T47D (cell line): ENCODE measurements at regions not wholly inside any gene's neighbourhood (a gene's known extent, or its start where the extent isn't known, plus 50 kb on each side); places are given as distances from the start of the nearest gene placed in this dataset.
"Not testable (repeated sequence)": the region's sequence is repeated elsewhere in the genome, so short reads cannot be mapped to it uniquely, and the experiment has no call there.

Source experiments
- DNase-seq, 2 experiments: peaks; one replicate each; pipeline versions ENCODE4 v3.0.0 to v3.0.0-alpha.2; 2011 to 2012; ENCODE audit warnings: low read depth in 1 of 2, low spot score in 1 of 2
- JUND ChIP-seq: IDR thresholded peaks from 2 replicates; pipeline ENCODE4 v1.6.1; 2012; ENCODE audit warnings: low read depth
- in situ Hi-C: cut with HindIII; loops from 2 replicates; pipeline ENCODE4 v1.10.0; 2016; ENCODE audit warnings: low sequenced_read_pairs, low pct_unique_long_range_greater_than_20kb

DNA sequence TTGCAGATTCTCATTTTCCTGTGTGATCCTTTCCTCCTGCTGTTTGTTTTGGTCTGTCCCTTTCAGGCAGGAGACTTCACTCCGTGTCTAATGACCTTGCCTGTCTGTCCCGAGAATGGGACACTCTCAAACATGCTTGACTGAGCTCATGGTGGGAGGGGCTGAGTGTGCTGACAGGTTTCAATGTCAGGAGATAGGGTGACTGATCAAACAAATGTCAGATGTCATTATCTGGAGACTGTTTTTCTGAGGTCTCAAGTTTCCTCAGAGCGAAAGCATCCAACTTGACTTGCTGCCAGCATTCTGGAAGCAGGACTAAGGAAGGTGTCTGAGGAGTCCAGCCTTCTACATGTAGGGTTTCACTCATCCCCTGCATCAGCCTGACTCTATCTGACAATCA is 228.8 kb upstream of the KIAA1217 start:
- in situ Hi-C loops: no loop called here
- no peak for DNase-seq
- no peak for TF ChIP-seq JUND

DNA sequence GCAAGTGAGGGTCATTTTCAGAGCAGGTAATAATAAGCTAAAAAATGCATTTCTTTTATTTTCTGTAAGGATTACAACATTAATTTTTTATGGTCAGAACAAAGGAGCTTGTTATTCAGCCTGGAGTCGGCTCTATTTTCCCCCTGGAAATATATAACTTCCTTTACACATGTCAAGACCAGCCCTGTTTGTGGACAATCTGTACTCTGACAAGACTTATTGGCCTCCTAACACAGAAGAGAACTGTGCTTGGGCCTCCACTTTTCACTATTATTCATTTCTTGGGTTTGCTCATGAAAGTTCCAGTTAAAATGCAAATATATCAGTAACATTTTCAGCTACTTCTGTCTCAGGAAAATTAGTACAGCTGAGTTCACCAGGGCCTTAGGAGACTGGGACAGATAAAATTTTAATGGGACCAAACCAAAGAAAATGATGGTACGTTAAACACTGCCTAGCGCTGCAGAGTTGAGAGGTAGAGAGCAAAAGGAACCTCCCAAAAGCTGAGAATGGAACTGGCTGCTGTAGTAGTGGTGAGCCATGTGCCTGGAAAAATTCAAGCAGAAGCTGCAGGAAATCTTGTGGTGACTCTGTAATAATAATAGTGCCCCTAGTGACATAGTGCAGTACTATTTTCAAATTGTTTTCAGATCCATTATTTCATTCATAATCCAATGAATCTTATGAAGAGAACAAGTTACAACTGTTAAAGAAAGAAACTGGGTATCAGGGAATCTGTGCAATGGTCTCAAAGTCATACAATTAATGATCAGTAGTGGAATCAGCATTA is 227.2 kb upstream of the KIAA1217 start:
- no peak for DNase-seq
- in situ Hi-C loops: no loop called here
- TF ChIP-seq JUND: no peak

DNA sequence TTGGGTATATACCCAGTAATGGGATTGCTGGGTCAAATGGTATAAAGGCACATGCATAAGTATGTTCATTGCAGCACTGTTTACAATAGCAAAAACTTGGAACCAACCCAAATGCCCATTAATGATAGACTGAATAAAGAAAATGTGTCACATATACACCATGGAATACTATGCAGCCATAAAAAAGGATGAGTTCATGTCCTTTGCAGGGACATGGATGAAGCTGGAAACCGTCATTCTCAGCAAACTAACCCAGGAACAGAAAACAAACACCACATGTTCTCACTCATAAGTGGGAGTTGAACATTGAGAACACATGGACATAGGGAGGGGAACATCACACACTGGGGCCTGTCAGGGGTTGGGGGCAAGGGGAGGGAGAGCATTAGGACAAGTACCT is 224.5 kb upstream of the KIAA1217 start:
- in situ Hi-C loops: not testable (repeated sequence)

GRCh38 chr10:23988006-23988405 is 220.9 kb upstream of the KIAA1217 start:
- DNase-seq: no peak
- TF ChIP-seq JUND: no peak
- in situ Hi-C loops: no loop called here

More for the DNA sequence above, 224.5 kb upstream of the KIAA1217 start:
- not testable (repeated sequence) for DNase-seq

DNA sequence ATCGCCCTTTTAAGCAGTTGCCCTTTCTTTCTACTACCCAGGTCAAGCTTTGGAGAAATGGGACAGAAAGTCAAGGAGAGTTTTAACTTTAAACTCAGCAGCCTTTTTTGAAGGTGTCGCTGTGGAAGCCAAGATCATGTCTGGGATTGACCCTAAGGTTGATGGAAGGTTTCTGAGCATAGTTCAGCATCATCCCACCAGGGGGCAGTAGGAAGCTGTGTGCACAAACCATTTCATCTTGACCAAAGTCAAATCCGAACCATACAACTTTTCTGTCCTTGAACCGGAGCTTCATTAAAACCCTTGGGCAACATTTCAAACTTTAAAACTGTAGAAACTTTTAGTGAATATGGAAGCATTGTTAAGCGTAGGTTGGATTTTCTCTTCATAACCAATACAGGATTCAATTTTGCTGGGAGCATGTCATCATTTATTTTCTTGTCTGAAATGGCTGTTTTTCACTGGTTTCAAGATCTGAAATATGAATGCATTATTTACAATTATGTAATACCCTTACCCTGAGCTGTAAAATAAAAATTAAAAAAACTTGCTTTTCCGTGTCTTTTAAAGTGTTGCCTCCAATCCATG is 214.4 kb upstream of the KIAA1217 start:
- in situ Hi-C loops: no loop called here
- DNase-seq: peak; percentile 32 to 72
- no peak for TF ChIP-seq JUND

DNA sequence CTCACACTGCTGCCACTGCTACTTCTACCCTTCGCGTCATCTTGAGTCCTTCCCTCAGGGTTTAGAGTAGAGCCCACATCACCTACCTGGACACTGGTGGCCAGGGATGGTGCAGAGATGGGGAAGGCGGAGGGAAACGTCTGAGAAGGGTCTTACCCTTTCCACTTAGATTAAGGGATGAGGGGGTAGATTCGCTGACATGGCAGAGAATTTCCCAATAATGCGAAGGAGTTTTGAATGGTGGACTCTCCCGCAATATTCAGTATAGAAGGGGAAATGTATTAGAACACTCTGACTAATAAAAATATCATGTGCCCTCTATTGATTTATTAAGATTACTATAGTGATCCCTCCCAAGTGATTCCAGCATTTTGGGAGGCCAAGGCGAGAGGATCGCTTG is 209.5 kb upstream of the KIAA1217 start:
- no peak for TF ChIP-seq JUND
- in situ Hi-C loops: no loop called here
- no peak for DNase-seq

- in situ Hi-C loops: no loop called here
- peak in 1 of 2 experiments; percentile 24 for DNase-seq
- TF ChIP-seq JUND: no peak
Measured at GRCh38 chr10:24000271-24000813, 208.6 kb upstream of the KIAA1217 start.

- in situ Hi-C loops: no loop called here
- no peak for TF ChIP-seq JUND
- DNase-seq: no peak
Measured at GRCh38 chr10:24006741-24007140, 202.2 kb upstream of the KIAA1217 start.

DNA sequence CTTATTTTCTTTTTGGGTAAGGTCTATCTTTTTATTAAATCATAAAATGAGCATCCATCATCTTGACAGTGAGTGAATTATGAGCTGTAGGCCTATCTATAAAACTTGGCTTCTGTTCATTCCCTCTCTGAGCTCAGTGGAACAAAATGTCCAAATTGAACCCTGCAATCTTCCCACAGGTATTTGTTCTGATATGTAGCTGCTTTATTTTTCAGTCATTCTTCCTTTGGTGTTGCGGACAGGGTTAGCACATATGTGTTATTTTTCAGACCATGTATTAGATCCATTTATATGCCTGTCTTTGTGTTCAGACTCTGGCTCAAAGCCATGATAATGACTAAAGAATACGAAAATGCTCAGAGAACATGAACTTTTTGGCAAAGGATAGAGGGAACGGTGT is 201.6 kb upstream of the KIAA1217 start:
- in situ Hi-C loops: no loop called here
- no peak for DNase-seq
- TF ChIP-seq JUND: no peak

- DNase-seq: no peak
- no peak for TF ChIP-seq JUND
- in situ Hi-C loops: no loop called here
Measured at GRCh38 chr10:24008164-24009091, 200.5 kb upstream of the KIAA1217 start.

DNA sequence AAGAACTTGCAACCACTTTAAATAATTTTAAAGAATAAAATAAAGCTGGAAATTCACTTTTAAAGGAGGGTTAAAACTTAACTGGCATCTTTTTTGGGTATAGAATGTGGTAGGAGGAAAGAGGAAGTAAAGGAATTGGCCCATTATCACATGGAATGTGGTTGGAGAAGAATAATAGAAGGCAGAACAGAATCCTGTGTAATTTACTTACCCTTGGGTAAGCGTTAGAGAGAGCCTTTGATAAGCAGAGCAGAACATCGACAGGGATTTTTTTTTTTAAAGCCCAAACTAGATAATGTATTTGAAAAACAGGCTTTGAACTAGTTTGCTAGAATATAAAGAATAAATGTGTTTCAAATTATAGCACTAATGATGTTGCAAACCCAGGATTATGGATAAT is 199.8 kb upstream of the KIAA1217 start:
- in situ Hi-C loops: no loop called here
- TF ChIP-seq JUND: no peak
- no peak for DNase-seq

- in situ Hi-C loops: no loop called here
Measured at GRCh38 chr10:24009736-24010135, 199.2 kb upstream of the KIAA1217 start.

More at GRCh38 chr10:24009736-24010135, 199.2 kb upstream of the KIAA1217 start:
- DNase-seq: no peak
- no peak for TF ChIP-seq JUND
